Loucy (cell line): ENCODE measurements at regions not wholly inside any gene's neighbourhood (a gene's known extent, or its start where the extent isn't known, plus 50 kb on each side); places are given as distances from the start of the nearest gene placed in this dataset.

Source experiments
- CTCF ChIP-seq: fragments of 200-600 bp; sonication (generic); conservative IDR thresholded peaks from 2 replicates; pipeline ENCODE4 v1.5.1; 2014; ENCODE audit warnings: mild to moderate bottlenecking, antibody characterized with exemption, low read length
- EZH2phosphoT487 ChIP-seq: fragments of 200-600 bp; IDR thresholded peaks from 2 replicates; pipeline ENCODE4 v1.6.1; 2018; ENCODE audit warnings: antibody characterized with exemption, mild to moderate bottlenecking, moderate library complexity, borderline replicate concordance

GRCh38 chr5:109998208-109998607 lies 308.5 kb downstream of the MAN2A1 start:
- TF ChIP-seq CTCF = no peak
- TF ChIP-seq EZH2phosphoT487 = no peak
